Loucy (cell line): ENCODE measurements at regions not wholly inside any gene's neighbourhood (a gene's known extent, or its start where the extent isn't known, plus 50 kb on each side); places are given as distances from the start of the nearest gene placed in this dataset.

ENCODE experiments used
- CTCF ChIP-seq: fragments of 200-600 bp; sonication (generic); conservative IDR thresholded peaks from 2 replicates; pipeline ENCODE4 v1.5.1; 2014; ENCODE audit warnings: mild to moderate bottlenecking, antibody characterized with exemption, low read length
- EZH2phosphoT487 ChIP-seq: fragments of 200-600 bp; IDR thresholded peaks from 2 replicates; pipeline ENCODE4 v1.6.1; 2018; ENCODE audit warnings: antibody characterized with exemption, mild to moderate bottlenecking, moderate library complexity, borderline replicate concordance

DNA sequence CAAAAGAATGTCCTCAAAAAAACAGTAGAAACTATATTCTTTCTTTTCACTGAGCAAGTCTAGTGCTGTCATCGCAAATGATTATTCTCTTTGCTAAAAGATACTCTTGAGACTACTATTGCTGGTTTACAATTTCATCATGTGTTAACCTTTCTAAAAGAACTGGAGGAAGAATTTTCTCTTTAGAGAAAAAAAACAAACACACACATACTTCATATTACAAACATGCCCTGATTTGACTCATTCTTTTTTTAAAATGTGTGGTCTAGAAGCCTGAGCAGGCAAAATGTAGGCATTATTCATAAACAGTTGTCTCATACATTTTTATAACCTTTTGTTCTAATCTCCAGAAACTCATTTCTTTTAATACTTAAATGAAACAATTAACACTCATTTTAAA is 60.6 kb upstream of the FAT4 start:
- TF ChIP-seq CTCF (no peak), EZH2phosphoT487 (no peak)
